ENCODE measurements at regions not wholly inside any gene's neighbourhood (a gene's known extent, or its start where the extent isn't known, plus 50 kb on each side); places are given as distances from the start of the nearest gene placed in this dataset.
A peak's percentile ranks its signal among the peaks of the same experiment; 100 is the strongest.
"Not testable (repeated sequence)": the region's sequence is repeated elsewhere in the genome, so short reads cannot be mapped to it uniquely, and the experiment has no call there.

GRCh38 chr15:84094720-84095119, 140.9 kb upstream of the GOLGA6L4 start:
- DNase-seq = not testable (repeated sequence)

- DNase-seq = not testable (repeated sequence)
Observed at GRCh38 chr15:84097053-84097452, 138.5 kb upstream of the GOLGA6L4 start.

GRCh38 chr15:84098604-84099003, 137.0 kb upstream of the GOLGA6L4 start:
- no peak for DNase-seq

GRCh38 chr15:84099181-84099580, 136.4 kb upstream of the GOLGA6L4 start:
- DNase-seq = no peak

GRCh38 chr15:84103345-84103744, 132.2 kb upstream of the GOLGA6L4 start:
- DNase-seq = no peak

DNA sequence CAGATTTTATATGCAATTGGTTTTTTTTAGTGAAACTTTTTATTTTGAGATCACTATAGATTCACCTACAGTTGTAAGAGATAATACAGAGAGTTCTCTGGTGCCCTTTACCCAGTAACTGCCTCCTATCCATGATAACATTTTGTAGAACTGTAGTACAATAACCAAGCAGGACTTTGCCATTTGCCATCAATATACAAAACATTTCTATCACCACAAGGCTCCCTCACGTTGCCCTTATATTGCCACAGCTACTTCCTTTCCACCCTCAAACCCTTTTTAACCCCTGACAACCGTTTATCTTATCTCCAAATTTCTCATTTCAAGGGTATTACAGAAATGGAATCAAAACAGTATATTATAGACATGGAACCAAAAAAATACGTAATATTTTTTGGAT, 130.7 kb upstream of the GOLGA6L4 start:
- no peak for DNase-seq

GRCh38 chr15:84108728-84109127, 126.8 kb upstream of the GOLGA6L4 start:
- no peak for DNase-seq

- DNase-seq = no peak
Observed at GRCh38 chr15:84111575-84111974, 124.0 kb upstream of the GOLGA6L4 start.

DNA sequence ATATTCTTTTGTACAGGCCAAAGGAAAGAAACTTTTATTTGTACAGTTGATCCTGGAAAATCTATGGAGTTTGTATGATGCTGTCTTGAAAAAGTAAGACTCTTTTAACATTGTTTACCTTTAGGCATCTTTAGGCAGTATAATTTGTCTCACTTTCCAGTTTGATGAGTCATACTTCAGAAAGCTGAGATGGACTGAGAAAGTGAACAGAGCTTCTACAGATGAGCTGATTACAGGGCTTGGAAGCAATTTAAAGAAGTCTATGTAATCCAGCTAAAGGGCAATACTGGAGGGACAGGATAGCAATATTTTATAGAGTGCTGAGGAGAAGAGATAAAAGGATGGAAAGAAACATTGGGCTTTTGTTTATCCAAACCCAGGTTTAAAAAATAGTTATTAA, 123.5 kb upstream of the GOLGA6L4 start:
- no peak for DNase-seq

DNA sequence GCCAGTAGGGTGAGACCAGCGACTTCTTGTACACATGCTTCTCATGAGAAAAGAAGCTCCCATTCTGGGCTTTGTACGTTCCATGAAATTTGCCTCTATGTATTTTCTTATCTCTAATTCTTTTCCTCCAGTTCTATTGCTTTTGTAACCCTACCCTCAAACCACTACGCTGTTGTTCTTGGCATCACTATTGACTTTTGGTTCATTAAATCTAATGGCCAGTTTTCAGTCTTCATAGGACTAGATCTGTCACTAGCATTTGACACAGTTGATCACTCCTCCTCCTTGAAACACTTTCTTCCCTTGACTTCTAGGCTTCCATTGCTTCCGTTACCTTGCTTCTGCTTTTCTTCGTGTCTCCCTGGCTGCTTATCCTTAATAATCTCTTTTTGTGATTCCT, 121.7 kb upstream of the GOLGA6L4 start:
- no peak for DNase-seq

DNA sequence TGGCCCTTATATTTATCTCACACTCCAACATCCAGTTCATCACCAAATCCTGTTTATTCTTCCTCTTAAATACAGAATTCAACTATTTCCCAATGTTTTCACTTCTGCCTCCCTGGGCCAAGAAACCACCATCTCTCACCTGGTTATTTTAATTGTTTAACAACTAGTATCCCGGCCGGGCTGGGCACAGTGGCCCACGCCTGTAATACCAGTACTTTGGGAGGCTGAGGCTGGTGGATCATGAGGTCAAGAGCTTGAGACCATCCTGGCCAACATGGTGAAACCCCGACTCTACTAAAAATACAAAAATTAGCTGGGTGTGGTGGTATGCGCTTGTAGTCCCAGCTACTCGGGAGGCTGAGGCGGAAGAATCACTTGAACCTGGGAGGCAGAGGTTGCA, 120.9 kb upstream of the GOLGA6L4 start:
- not testable (repeated sequence) for DNase-seq

DNA sequence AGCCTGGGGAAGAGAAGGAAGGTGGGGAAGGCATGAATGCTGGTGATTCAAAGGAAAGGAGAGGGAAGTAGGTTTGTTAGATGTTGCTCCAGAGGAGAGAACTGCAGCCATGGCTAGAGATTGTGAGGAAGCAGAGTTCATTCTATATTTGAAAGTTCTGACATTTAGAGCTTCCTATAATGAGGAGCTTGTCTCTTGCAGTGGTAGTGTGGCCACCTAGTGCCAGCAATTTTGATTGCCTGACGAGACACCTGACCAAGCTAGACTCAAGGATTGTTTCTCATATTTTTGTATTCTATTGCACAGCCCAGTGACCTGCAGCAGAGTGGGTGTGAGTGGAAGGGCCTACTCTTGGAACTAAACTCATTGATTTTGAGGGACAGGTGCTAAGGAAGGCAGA, 116.2 kb upstream of the GOLGA6L4 start:
- not testable (repeated sequence) for DNase-seq

GRCh38 chr15:84120903-84121302, 114.7 kb upstream of the GOLGA6L4 start:
- not testable (repeated sequence) for DNase-seq

DNA sequence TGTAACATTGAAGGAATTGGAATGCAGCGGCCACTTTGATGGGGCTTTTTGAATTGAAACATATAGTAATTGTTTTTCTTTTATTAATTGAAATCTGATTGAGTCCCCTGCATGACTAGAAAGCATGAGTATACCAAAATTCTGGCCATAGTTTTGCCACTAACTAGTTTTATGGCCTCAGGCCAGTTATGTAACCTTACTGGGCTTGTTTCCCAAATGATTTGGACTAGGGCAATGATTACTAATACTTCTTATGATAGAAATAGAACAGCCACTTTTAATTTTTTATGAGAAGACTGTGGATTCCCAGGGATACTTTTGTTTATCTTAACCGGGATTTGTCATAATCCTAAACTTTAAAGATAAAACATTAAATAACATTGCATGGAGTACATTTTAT, 106.9 kb upstream of the GOLGA6L4 start:
- DNase-seq = not testable (repeated sequence)

GRCh38 chr15:84130098-84130831, 105.3 kb upstream of the GOLGA6L4 start:
- not testable (repeated sequence) for DNase-seq

DNA sequence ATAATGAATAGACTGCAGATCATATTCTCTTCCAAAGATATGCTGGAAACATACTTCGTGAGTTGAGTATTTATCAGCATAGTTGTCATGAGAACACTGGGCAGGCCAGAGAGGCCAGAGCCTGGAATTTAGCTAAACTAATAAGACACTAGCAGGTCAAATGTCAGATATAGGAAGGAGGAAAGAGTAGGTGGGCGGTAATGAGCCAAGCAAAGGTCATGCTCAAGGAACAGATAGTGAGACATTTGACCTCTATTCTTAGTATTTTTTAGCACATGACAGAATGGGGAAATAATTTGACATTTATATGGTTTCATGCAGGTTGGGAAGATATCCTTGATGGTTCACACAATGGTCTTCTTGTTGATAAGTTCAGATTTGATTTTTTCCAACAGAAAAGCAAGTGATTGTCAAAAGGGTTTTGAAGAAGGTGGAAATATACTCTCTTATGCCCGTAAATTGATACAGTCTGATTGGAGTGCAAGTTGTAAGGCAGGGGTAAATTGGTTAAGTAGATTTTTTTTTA, 99.6 kb upstream of the GOLGA6L4 start:
- not testable (repeated sequence) for DNase-seq

DNA sequence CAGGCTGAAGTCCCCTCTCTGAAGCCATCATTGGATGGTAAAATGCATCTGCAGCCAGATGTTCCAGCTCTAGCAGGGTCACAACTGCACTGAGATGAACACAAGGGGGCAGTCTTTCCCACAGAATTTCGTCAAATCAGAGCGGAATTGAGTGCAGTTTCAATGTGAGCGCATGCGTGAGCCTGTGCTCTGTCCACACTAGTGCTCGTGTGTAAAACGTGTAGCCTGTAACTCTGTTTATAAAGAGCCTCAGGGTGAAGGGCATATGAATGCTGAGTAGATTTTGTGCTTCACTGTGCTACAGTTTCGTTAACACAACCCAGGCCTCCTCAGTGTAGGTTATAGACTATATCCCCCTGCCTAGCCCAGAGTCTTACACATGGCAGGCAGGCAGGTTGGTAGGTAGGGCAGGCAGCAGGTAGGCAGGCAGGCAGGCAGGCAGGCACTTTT, 92.7 kb upstream of the GOLGA6L4 start:
- peak; percentile 62 for DNase-seq

- DNase-seq = no peak
Observed at GRCh38 chr15:84143753-84144314, 91.7 kb upstream of the GOLGA6L4 start.

DNA sequence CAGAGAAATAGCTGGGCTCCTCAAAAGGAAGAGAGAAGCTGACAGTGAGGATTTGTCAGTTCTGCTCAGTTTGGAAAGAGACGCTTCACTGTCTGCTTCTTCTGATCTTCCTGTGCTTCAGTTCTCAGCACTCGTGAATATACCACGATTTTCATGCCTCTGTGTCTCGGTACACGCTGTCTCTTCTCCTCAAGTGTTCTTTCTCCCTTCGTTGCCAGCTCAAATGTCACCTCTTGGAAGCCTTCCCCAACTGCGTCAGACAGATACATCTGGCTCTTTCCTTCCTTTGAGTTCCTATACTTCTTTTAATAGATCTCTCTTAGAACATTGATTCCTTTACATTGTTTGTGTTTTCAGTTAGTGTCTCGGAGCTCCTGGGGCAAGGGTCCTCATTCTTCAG, 90.6 kb upstream of the GOLGA6L4 start:
- DNase-seq = not testable (repeated sequence)

GRCh38 chr15:84146299-84146698, 89.3 kb upstream of the GOLGA6L4 start:
- not testable (repeated sequence) for DNase-seq

- DNase-seq = not testable (repeated sequence)
Observed at GRCh38 chr15:84147307-84147706, 88.3 kb upstream of the GOLGA6L4 start.

GRCh38 chr15:84151205-84151931, 84.2 kb upstream of the GOLGA6L4 start:
- DNase-seq = no peak

- DNase-seq = not testable (repeated sequence)
Observed at GRCh38 chr15:84152381-84152979, 83.1 kb upstream of the GOLGA6L4 start.

Measured in T-helper 9 cell (primary cell).